B cell (primary cell): ENCODE measurements at regions not wholly inside any gene's neighbourhood (a gene's known extent, or its start where the extent isn't known, plus 50 kb on each side); places are given as distances from the start of the nearest gene placed in this dataset.

Source experiments
- ATAC-seq: fragments of 200-7000 bp; cut with Tn5 transposase; one replicate; pipeline ENCODE4 v1.10.0; 2021; ENCODE audit warnings: low read depth, mild to moderate bottlenecking, moderate number of reproducible peaks, moderate library complexity
- CTCF ChIA-PET: fragments of 350-600 bp; sonication (Branson Sonifier 250); formaldehyde crosslinking; loops from one replicate; lab custom pipeline; 2021; ENCODE audit warnings: antibody characterized with exemption, inconsistent platforms; lab: Charles Lee
- POLR2A ChIA-PET: fragments of 350-600 bp; sonication (Branson Sonifier 250); formaldehyde crosslinking; loops from one replicate; lab custom pipeline; 2021; ENCODE audit warnings: antibody characterized with exemption; lab: Charles Lee
- DNase-seq: peaks from one replicate; pipeline ENCODE4 v3.0.0; 2013
- H2AFZ ChIP-seq: 2 replicates; pipeline ENCODE4 v1.6.1; 2012; ENCODE audit warnings: mild to moderate bottlenecking, low read depth, low read length; ENCODE audit not compliant: insufficient read depth, poor library complexity, severe bottlenecking
- H3K27ac ChIP-seq, 2 donors: 1 replicate in 1 of 2; 2 replicates in 1 of 2; pipeline ENCODE4 v1.5.1; 2012 to 2013; ENCODE audit warnings: low read length in 2 of 2, mild to moderate bottlenecking in 2 of 2, moderate library complexity in 1 of 2
- H3K27me3 ChIP-seq, 4 experiments: fragments of 200-600 bp in 1 of 4; sonication (generic) in 1 of 4; replicated peaks in 1 of 4; 1 replicate in 2 of 4; 2 replicates in 2 of 4; pipeline versions ENCODE4 v1.6.1 to v1.7.0; 2013 to 2016; ENCODE audit warnings: low read length in 3 of 4, mild to moderate bottlenecking in 2 of 4, mixed read lengths in 1 of 4, moderate library complexity in 1 of 4; ENCODE audit not compliant: insufficient read depth in 4 of 4, control insufficient read depth in 3 of 4; ENCODE audit errors: control extremely low read depth in 1 of 4
- H3K36me3 ChIP-seq, 2 experiments: replicated peaks in 1 of 2; 1 replicate in 1 of 2; 2 replicates in 1 of 2; pipeline versions ENCODE4 v1.6.1 to v1.7.1; 2013; ENCODE audit warnings: low read length in 1 of 2; ENCODE audit not compliant: insufficient read depth in 2 of 2, control insufficient read depth in 1 of 2; ENCODE audit errors: control extremely low read depth in 1 of 2, extremely low read depth in 1 of 2
- H3K4me1 ChIP-seq, 2 donors: fragments of 200-600 bp in 1 of 2; sonication (generic) in 1 of 2; 1 replicate in 1 of 2; 2 replicates in 1 of 2; pipeline versions ENCODE4 v1.5.1 to v1.6.1; 2013 to 2017; ENCODE audit warnings: low read length in 2 of 2; ENCODE audit not compliant: control insufficient read depth in 2 of 2, insufficient read depth in 2 of 2
- H3K4me2 ChIP-seq: replicated peaks from 2 replicates; pipeline ENCODE3; 2012; ENCODE audit warnings: mild to moderate bottlenecking, low read depth, low read length; ENCODE audit not compliant: poor library complexity, severe bottlenecking
- H3K4me3 ChIP-seq, 5 experiments: fragments of 200-600 bp in 1 of 5; sonication (generic) in 1 of 5; 1 replicate in 3 of 5; 2 replicates in 2 of 5; pipeline versions ENCODE4 v1.5.1 to v1.7.0; 2011 to 2016; ENCODE audit warnings: low read length in 4 of 5, mild to moderate bottlenecking in 4 of 5, low read depth in 2 of 5, control low read depth in 1 of 5, moderate library complexity in 1 of 5; ENCODE audit not compliant: insufficient read depth in 1 of 5; ENCODE audit errors: control extremely low read depth in 1 of 5, extremely low read depth in 1 of 5
- H3K79me2 ChIP-seq: fragments of 200-600 bp; sonication (generic); one replicate; pipeline ENCODE4 v1.6.0; 2016; ENCODE audit warnings: low read length; ENCODE audit not compliant: control insufficient read depth, insufficient read depth
- H3K9ac ChIP-seq: fragments of 200-600 bp; sonication (generic); 2 replicates; pipeline ENCODE4 v1.6.1; 2017; ENCODE audit warnings: mild to moderate bottlenecking, low read length, moderate library complexity
- H3K9me3 ChIP-seq, 3 donors: one replicate each; pipeline versions ENCODE4 v1.6.1 to v1.7.1; 2013; ENCODE audit warnings: low read length in 2 of 3; ENCODE audit not compliant: control insufficient read depth in 2 of 3, insufficient read depth in 1 of 3; ENCODE audit errors: control extremely low read depth in 1 of 3
- H4K20me1 ChIP-seq: 2 replicates; pipeline ENCODE4 v1.6.0; 2012; ENCODE audit warnings: mild to moderate bottlenecking, low read length; ENCODE audit not compliant: insufficient read depth, control insufficient read depth, poor library complexity, severe bottlenecking
- H3K27ac Mint-ChIP-seq: one replicate; pipeline ENCODE4 v1.8.0; 2021; ENCODE audit warnings: mixed read lengths
- H3K27me3 Mint-ChIP-seq: one replicate; pipeline ENCODE4 v1.8.0; 2021; ENCODE audit warnings: mixed read lengths
- H3K4me1 Mint-ChIP-seq: one replicate; pipeline ENCODE4 v1.8.0; 2021; ENCODE audit warnings: mixed read lengths
- H3K4me3 Mint-ChIP-seq: one replicate; pipeline ENCODE4 v1.8.0; 2021; ENCODE audit warnings: mixed read lengths
- H3K9me3 Mint-ChIP-seq: one replicate; pipeline ENCODE4 v1.8.0; 2022; ENCODE audit warnings: mixed read lengths; ENCODE audit not compliant: insufficient read depth
- EZH2 ChIP-seq: IDR thresholded peaks from 2 replicates; pipeline ENCODE4 v1.6.1; 2012; ENCODE audit warnings: borderline replicate concordance, low read depth, mild to moderate bottlenecking, moderate library complexity, low read length; ENCODE audit not compliant: insufficient read depth, poor library complexity, severe bottlenecking
- WGBS: methylation state at CpG from one replicate; pipeline ENCODE4 v1.1.5; 2013; ENCODE audit warnings: missing lambda C conversion rate; ENCODE audit not compliant: insufficient coverage; 5-methylcytosine and 5-hydroxymethylcytosine counted together
- intact Hi-C: fragments of 100-400 bp; cut with micrococcal nuclease; formaldehyde crosslinking; loops from one replicate; pipeline ENCODE4 v1.10.0; 2022
- TF ChIP-seq, protein P1 (sequence below): fragments of 200-600 bp; IDR thresholded peaks from one replicate; pipeline ENCODE4 v1.8.0; 2022; ENCODE audit warnings: antibody characterized with exemption, mild to moderate bottlenecking

DNA sequence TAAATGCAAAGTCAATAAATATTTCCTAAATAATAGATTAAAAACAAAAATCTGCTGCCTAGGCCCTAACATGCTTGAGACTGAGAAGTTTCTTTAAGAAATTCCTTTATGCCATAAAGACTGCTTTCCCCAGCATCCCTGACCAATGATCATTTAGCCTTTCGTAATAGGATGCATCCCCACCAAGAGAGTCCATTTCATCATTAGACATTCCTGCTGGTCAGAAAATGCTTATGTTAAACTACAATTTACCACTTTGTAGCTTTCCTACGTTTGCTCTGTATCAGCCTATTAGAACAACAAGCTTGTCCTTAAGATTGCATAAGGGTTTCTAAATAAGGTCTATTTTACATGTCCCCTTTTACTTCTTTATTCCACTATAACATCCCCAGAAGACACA lies 59.8 kb upstream of the HSF2 start:
- intact Hi-C loops: no loop called here
- Mint-ChIP-seq H3K27me3 (peaks cover 12% of the 10 kb centered on the region), H3K4me3 (no peak overlapping the region), H3K9me3 (no peaks in the 10 kb centered on the region), H3K27ac (no peak overlapping the region), H3K4me1 (no peaks in the 10 kb centered on the region)
- Histone ChIP-seq H3K4me3 (no peak overlapping the region), H3K36me3 (no peaks in the 10 kb centered on the region), H3K9ac (no peak overlapping the region), H2AFZ (no peak overlapping the region), H3K4me1 (no peaks in the 10 kb centered on the region), H3K27me3 (no peaks in the 10 kb centered on the region), H3K79me2 (no peaks in the 10 kb centered on the region), H3K9me3 (no peaks in the 10 kb centered on the region), H3K4me2 (no peak overlapping the region), H3K27ac (no peak overlapping the region), H4K20me1 (no peaks in the 10 kb centered on the region)
- DNase-seq (no peak), ATAC-seq (no peak)
- TF ChIP-seq, protein P1, sequence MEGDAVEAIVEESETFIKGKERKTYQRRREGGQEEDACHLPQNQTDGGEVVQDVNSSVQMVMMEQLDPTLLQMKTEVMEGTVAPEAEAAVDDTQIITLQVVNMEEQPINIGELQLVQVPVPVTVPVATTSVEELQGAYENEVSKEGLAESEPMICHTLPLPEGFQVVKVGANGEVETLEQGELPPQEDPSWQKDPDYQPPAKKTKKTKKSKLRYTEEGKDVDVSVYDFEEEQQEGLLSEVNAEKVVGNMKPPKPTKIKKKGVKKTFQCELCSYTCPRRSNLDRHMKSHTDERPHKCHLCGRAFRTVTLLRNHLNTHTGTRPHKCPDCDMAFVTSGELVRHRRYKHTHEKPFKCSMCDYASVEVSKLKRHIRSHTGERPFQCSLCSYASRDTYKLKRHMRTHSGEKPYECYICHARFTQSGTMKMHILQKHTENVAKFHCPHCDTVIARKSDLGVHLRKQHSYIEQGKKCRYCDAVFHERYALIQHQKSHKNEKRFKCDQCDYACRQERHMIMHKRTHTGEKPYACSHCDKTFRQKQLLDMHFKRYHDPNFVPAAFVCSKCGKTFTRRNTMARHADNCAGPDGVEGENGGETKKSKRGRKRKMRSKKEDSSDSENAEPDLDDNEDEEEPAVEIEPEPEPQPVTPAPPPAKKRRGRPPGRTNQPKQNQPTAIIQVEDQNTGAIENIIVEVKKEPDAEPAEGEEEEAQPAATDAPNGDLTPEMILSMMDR: no peak
- no peak for TF ChIP-seq EZH2
- ChIA-PET CTCF (no interaction called here), POLR2A (no interaction called here)
- whole genome bisulfite sequencing: 0% methylated on average over 1 of the region's 2 CpGs

DNA sequence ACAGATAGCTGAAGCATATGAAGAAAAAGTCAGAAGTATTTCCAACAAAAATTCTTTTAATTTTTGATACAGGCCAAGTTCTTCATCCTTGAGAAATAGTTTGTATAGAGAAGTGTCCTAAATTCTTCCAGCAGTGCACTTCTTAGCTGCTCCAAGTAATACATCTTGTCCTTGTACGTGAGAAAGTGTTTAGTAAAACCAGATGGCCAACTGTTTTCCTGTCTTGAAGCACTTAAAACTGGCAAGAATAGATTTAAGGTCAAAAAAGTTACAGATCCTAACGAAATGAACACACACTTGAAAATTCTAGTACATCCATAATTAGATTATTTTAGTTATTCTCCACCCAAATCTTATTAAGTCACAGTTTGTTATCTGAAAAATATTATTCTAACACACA lies 52.2 kb upstream of the HSF2 start:
- POLR2A ChIA-PET: no interaction called here

More for the DNA sequence above, 52.2 kb upstream of the HSF2 start:
- H3K9me3 Mint-ChIP-seq: no peaks in the 10 kb centered on the region
- no peaks in the 10 kb centered on the region for H3K9me3 ChIP-seq
- no peak overlapping the region for H3K4me2 ChIP-seq
- no peaks in the 10 kb centered on the region for H3K4me1 Mint-ChIP-seq
- H3K36me3 ChIP-seq: no peaks in the 10 kb centered on the region
- DNase-seq: no peak
- peaks cover 18% of the 10 kb centered on the region for H3K27me3 Mint-ChIP-seq
- CTCF ChIA-PET: no interaction called here
- no CpG with 5 or more reads among the region's 2 CpGs for WGBS
- no peak overlapping the region for H3K27ac ChIP-seq
- no peaks in the 10 kb centered on the region for H3K27me3 ChIP-seq
- H3K4me3 ChIP-seq: no peak overlapping the region
- ATAC-seq: no peak
- no peak overlapping the region for H2AFZ ChIP-seq
- intact Hi-C loops: no loop called here
- no peaks in the 10 kb centered on the region for H3K79me2 ChIP-seq
- H3K4me1 ChIP-seq: no peaks in the 10 kb centered on the region
- H4K20me1 ChIP-seq: no peaks in the 10 kb centered on the region
- no peak overlapping the region for H3K4me3 Mint-ChIP-seq
- no peak overlapping the region for H3K9ac ChIP-seq
- H3K27ac Mint-ChIP-seq: no peak overlapping the region
- TF ChIP-seq, protein P1: no peak
- no peak for TF ChIP-seq EZH2
